ENCODE measurements at regions not wholly inside any gene's neighbourhood (a gene's known extent, or its start where the extent isn't known, plus 50 kb on each side); places are given as distances from the start of the nearest gene placed in this dataset.

GRCh38 chr17:77288115-77288619 lies 147.4 kb downstream of the SEC14L1 start:
- TF ChIP-seq CTCF (tag by site-specific recombination; IDR thresholded peaks at IDR 0.05) = no peak
- TF ChIP-seq ZNF280C (tag by site-specific recombination; IDR thresholded peaks at IDR 0.05) = no peak
